T-helper 1 cell treated with Interleukin-12 subunit alpha and Interleukin-12 subunit beta and Interleukin-4 antibody, amounts not matched to agents 30 ng/mL and 1 ng/mL, for 36 hours (primary cell): ENCODE measurements at regions not wholly inside any gene's neighbourhood (a gene's known extent, or its start where the extent isn't known, plus 50 kb on each side); places are given as distances from the start of the nearest gene placed in this dataset.
"Not testable (repeated sequence)": the region's sequence is repeated elsewhere in the genome, so short reads cannot be mapped to it uniquely, and the experiment has no call there.

ENCODE experiments used
- intact Hi-C: fragments of 100-400 bp; cut with micrococcal nuclease; formaldehyde crosslinking; loops from one replicate; pipeline ENCODE4 v1.15.1; 2024

DNA sequence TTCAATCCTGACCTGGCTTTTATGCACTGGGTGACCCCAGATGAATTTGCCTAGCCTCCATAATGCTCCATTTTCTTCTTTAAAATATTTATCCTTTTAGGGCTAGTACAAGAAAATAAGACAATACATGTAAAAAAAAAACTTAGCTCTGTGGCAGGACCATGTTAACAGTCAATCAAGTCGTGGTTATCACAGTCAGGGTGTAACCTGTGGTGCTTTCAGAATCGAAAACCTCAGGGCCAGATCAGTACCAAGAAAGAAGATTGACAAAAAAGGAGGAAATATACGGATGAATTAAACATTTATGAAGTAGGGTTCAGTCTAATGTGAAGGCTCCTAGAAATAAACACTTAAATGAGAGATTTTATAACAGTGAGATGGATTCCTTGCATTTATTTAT, 347.2 kb upstream of the MAF start:
- intact Hi-C loops, result no loop called here

DNA sequence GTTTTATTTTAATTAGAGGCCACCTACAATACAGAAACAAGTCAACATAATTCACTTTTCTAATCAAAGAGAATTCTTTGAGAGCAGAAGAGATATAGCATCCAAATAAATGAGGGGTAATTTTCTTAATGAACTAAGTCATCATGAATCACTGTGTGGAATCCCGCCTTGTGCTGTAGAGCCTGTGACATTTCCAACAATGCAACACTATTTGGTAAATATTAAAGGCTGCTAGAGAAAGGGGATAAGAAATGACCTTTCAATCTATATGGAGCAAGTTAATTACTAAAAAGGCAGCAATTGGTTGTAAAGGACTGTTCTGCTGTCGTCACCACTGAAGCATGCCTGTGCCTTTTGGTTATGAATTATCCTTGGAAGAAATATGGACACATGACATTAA, 345.7 kb upstream of the MAF start:
- intact Hi-C loops, result no loop called here

DNA sequence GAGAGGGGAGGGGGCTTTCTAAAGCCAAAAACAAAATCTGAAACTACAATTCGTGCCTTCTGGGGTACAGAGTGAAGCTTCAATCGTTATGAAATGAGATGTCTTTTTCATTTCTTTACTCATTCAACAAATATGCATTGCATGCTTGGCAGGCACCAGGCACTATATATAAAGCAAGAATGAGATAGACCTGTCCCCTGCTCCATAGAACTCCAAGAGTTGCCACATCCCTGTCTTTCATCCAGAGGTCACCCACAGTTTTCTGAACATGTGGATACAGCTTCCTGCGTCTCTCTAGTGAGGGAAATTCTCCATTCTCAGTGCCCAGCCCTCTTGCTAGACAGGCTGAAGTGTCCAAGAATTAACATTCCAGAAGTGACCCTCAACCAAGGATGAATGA, 343.2 kb upstream of the MAF start:
- intact Hi-C loops, result no loop called here

DNA sequence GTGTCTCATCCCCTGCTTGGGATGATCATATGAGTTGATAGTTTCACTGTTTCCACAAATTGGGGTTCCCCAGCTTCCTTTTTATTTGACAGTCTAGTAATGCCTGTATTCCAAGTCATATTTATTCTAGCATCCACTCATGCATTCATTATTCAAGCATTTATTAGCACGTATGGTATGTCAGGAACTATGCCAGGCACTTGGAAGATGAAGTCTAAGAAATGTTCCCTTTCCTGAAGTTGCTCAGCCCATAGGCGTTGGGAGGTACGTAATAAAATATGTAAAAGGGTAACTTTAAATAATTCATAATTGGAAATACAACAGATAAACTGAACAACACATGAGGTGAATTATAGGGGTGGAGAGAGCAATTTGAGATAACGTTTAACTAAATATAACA, 338.0 kb upstream of the MAF start:
- intact Hi-C loops, result no loop called here

DNA sequence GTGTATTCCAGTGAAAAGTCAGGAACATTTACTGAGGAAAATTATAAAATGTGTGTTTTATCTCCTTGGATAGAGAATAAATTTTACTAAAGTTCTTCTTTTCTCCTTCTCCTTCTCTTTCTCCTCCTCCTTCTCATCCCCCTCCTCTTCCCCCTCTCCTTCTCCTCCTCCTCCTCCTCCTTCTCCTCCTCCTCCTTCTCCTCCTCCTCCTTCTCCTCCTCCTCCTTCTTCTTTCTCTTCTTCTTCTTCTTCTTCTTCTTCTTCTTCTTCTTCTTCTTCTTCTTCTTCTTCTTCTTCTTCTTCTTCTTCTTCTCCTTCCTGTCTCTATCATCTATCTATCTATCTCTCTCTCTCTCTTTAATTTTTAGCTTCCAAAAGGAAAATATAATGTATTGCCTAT, 337.1 kb upstream of the MAF start:
- intact Hi-C loops, result not testable (repeated sequence)

DNA sequence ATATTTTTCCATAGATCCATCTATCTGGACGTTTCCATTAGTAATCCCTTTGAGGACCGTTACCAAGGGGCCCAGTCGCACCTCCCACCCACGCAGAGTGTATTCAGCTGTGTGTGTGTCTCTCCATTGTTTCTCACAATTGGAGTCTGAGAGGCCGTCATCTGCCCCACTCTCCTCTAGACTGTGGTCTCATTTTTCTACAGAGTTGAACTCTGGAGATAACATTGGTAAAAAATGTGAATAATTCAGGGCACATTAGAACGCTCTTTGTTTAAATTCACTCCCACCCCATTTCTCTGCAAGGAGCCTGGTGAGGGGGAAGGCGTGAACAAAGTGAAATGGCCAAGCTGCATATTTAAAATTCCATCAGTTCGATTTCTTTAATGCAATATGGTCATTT, 333.1 kb upstream of the MAF start:
- intact Hi-C loops, result no loop called here

DNA sequence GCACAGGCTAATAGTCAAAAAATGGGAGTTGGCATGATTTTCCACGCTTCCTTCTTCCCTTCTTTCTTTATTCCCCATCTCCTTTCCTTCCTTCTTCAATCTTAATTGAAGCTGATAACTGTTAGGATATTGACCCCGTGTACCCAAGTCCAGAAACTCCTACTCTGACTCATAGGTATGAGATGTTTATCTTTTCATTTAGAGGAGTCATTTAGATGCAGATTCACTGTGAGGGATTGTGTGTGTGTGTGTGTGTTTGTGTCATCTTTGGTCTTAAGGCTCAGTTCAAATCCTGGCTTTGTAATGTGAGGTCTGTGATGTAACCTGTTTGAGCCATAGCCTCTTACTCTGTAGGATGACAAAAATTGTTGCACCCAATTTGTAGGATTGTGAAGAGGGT, 332.0 kb upstream of the MAF start:
- intact Hi-C loops, result no loop called here

DNA sequence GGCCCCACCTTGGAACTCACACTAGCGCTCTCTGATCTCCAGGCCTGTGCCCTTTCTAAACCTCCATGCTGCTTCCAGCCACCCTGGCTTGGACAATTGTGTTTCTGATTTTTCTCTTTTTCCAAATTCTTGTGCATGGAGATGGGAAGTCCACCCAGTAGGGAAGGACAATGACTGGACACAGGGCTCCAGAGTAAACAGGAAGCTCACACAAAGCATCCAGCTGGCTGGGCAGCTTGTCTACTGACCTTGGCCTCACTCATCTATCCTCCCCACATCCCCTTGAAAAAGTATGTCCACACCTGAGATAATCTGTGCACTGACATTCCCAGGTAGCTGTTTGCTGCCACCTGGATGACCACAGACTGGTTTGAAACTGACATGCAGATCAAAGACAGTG, 331.2 kb upstream of the MAF start:
- intact Hi-C loops, result no loop called here

DNA sequence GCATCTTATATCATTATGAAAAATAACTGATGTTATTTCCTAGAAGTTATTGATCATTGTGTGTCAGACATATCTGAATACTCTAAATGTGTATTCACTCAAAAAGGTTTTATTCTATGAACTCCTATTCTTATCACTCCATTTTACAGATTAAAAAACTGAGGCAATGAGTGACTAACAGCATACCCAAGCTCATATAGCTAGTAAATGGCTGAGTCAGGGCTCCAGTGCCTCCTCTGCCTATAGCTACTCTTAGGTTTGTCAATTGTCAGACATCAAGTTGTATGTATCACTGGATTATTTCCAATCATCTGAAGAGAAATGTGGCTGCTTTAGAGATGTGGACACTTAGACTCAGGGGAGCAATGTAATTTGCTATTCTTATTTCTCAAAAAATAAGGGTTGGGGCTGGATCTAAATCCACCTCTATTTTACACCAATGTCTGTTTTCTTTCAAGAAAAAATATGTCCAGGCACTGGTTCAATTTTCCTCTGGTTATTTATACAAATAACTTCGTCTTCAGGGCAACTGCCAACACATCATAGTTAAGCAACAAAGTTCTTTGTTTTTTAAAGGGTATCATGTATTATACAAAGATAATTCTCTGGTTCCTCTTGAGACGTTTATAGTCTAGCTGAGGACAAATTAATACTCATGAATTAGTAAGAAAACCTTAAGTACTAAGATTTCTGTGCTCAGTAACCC, 328.9 kb upstream of the MAF start:
- intact Hi-C loops, result no loop called here

DNA sequence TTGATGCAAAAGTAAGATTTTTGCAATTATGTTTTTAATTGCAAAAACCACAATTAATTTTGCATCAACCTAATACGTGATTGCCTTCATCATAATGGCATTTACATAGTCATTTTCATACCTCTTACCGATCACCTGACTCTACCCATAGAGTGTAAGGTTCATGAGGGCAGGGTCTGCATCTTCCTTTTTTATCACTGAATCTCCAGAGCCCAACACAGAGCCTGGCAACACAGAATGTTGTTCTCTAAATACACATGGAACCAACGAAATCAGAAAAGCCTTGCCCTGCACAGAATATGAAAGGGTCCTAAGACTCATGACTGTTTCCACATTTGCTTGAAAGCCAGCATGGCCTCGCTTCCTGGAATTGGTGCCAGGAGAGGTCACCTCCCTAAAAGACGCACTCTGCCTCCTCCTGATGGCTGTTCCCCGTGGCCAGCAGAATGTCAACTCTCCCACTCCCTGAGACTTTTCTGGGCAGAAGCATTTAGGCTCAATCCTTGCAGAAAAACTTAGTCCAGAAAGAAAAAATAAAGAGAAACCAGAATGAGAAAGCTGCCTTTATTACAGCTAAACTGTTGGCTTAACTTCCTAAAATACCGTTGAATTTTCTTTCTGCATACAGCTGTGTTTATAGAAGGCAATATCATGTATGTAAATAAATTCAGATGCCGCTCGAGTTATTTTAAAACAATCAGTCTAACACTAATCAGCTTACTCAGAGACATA, 327.8 kb upstream of the MAF start:
- intact Hi-C loops, result no loop called here

DNA sequence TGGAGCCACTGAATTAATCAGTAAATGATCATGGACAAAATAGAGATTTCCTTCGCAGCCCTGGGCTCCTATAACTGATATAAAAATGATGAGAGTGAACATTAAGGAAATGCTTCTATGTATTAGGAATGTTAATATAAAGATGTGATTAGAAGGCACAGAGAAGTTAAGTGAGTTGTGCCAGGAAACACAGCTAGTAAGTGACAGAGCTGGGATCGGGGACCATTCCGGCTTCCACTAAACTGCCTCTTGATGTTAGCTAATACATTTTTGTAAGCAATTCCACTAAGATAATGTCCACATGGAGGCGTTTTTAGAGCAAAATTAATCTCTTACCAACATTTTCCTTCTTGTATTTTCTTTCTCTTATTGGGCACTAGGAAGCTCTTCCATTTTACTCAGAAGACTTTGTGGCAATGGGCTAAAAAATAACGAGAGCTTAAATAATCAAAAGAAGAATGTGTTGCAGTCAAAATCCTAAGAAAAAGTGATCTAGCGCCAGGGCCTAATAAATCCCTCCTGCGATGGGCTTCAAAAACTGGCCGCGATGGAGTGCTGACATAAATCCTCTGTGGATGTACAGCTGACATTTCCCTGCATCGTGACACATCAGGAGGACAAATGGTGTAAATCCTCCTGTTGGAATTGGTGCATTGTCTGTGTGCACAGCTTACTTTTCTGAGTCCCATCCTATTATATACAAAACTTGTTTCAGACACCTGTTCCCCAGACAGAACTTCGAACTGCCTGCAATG, 326.1 kb upstream of the MAF start:
- intact Hi-C loops, result no loop called here

DNA sequence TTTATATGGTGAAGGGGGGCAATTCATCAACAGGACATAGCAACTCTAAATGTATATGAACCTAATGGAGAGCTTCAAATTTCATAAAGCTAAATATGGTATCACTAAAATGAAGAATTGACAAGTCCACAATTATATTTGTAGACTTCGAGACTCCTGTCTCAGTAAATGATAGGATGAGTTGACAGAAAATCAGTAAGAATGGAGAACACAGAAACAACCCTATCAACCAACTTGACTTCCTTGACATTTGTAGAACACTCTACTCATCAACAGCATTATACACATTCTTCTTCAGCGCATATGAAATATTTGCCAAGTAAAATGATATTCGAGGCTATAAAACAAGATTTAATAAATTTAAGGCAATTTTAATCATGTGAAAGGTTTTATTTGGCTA, 322.9 kb upstream of the MAF start:
- intact Hi-C loops, result no loop called here

DNA sequence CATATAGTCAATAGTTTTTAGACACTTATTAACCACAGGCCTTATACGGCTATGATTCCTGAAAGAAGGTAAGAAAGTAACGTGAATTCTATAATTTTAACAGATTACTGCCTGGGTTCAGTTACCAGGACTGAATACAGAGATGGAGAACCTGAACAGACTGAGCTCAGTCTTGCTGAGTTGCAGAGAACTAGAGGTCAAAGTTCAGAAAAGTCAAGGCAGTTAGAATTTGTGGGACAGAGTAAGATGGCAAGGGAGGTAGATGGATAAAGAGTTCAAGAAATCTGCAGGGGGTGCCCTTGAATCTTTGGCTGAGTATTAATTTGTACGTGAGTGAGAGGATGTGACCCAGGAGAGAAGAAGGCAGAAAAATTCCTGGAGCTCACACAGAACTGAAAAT, 320.1 kb upstream of the MAF start:
- intact Hi-C loops, result no loop called here

DNA sequence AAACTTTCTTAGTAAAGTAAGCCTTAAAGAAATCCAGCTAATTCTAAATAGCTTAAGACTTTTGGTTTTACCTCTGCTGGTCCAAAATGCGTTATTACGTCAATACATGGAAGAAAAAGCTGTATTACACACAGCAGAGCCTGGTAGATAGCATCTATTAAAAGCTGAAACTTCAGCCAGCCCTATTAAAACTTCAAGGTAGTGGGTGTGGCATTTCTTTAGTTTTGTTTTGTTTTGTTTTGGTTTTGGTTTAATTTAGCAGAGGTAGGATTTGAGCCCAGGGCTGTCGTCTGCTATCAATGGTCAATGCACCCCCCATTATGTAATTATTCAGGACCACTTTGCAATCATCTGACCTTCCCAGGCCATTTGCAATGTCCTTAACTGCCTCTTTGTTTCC, 318.4 kb upstream of the MAF start:
- intact Hi-C loops, result no loop called here

DNA sequence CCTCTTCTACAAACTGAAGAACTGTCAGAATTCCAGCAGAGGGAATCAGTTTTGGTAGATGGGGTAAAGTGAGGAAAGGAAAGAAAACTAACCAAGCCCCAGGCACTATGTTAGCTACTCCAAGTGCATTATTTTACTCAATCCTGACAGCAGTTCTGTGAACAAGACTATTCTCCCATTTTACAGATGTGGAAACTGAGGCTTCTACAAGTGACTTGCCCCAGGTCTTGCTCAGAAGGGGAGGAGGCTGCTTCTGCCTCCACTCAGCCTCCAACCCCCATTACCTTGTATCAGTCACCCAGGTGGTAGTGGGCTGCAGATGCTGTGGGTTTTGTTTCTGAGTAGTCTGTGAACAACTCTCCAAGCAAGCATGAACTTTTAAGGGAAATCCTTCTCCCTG, 315.2 kb upstream of the MAF start:
- intact Hi-C loops, result no loop called here

DNA sequence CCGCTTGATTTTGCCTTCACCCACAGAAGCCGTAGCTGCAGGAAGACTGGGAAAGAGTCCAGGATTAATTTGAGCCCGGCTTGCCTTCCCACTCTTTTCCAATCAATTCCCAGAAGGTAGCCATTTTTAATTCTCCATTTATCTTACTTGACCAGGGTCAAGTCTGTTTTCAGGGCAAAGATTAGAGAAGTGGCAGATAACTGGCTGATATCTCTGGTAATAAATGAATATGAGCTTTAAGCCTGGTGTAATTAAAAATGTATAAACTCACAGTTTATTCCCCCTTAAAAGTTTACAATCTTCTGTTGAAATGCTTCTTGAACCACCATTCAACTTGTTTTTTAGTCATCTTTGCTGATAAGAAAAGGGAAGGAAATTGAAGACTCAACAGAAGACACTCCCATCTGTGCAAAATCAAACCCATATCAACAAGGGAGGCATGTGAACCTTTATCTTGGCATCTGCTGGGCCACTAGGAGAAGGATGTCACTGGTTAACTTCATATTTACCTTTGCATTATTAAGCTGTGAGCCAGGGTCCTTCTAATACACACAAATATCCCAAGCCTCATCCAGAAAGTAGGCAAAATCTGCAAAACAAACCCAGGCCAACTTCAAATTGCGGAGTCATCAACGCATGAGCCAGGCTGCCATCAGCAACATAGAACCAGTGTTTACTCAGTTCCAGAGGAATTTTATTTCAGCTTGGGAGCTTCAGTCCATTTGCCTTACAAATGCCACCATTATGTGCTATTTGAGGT, 314.6 kb upstream of the MAF start:
- intact Hi-C loops, result no loop called here

DNA sequence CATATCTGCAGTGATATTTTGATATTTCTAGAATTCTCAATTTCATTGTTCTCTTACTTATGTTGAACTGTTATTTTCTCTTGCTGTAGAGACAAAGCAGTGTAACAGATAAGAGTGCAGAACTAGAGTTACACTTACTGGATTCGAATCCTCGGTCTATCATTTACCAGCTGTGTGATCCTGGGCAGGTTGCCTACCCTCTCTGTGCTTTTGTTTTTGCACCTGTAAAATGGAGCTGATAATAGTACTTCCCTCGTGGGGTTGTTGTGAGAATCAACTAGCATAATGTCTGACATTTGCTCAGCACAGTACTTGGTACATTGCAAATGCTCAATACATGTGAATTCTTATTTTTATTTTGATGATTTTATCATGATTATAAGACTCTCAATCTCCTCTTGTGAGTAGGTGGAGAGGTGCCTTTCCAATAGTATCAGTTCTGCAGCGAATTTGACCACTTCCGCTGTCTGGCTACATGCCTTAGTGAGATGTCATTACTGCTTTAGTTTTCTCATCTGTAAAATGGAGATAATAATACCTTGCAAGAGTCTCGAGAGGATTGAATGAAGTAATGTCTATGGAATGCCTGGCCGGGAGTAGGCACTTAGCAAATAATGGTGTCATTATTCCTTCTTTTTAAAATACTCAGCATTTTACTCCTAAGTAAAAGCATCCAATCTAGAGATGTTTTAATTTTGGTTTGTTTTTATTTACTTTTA, 312.2 kb upstream of the MAF start:
- intact Hi-C loops, result no loop called here

DNA sequence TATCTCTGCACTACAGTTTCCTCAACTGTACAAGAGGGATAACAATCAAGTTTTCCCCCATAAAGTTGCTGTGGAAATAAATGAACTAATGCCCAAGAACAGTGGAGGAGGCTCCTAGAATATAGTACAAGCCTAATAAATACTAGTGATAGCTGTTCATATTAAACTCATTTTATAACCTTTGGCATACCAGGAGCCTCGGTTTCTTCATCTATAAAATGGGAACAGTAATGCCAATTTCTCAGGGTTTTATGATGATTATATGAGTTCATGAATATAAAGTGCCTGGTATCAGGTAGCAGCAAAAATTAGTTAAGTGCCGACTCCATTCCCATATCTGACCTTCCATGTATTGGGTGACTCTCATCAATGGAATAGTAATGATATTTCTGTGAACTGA, 311.1 kb upstream of the MAF start:
- intact Hi-C loops, result no loop called here

DNA sequence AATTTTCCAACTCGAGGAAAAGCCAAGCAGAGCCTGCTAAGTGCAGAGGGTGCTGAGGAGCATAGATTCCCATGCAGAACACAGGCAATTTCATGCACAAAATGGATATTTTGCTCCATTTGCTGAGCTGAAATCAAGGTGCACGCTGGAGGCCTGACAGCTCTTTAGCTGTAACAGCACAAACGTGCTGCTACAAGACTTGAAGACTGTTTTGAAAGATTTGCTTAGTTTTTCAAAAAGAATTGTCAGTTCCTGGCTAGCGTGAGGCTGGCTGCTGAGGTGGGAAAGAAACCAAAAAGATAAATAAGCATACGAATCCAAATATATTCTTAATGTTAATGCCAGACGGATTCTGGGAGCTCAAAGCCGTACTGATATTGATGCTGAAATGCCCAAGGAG, 309.0 kb upstream of the MAF start:
- intact Hi-C loops, result no loop called here

DNA sequence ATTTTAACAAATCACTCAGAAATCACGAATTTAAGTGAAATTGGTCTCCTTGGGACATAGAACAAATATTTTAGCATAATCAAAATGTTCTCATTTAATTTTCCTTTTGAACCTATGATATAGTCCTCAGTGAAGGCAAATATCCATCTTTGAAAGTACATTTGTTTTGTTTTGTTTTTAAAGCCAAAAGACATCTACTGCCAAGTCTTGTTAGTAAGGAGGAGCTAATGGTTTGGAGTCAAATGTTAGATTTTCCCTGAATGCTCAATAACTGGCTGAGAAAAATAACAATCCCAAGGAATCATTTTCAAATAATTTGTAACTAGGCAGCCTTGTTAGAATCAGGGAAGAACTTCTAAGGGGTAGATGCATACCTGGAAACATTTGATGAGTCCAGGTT, 302.9 kb upstream of the MAF start:
- intact Hi-C loops, result no loop called here

DNA sequence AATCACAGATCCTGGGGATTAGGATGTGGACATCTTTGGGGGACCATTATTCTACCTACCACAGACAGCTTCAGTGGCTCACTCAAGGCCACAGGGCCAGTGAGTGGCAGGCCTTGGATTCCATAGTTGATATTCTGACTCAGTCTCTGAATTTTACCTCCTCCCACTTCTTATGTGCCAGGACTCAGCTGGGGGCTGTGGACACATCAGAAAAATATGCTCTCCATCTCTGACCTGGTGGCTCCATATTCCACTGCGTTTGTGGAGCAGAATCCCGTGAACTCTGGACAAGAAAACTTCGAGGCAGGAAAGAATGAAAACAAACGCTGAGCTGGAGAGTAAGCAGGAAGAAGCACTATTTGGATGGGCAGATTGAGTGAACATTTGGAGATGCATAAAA, 301.8 kb upstream of the MAF start:
- intact Hi-C loops, result no loop called here
